AG10803 (cell line): ENCODE measurements at regions not wholly inside any gene's neighbourhood (a gene's known extent, or its start where the extent isn't known, plus 50 kb on each side); places are given as distances from the start of the nearest gene placed in this dataset.

Experiments
- DNase-seq: peaks from one replicate; pipeline ENCODE4 v3.0.0; 2010; ENCODE audit warnings: low read depth
- H3K4me3 ChIP-seq: 2 replicates; pipeline ENCODE4 v1.5.1; 2011; ENCODE audit warnings: mild to moderate bottlenecking, low read length, control low read depth
- CTCF ChIP-seq: conservative IDR thresholded peaks from 2 replicates; pipeline ENCODE4 v1.5.1; 2011; ENCODE audit warnings: mild to moderate bottlenecking, low read length, control low read depth, inconsistent platforms

- no peak for DNase-seq
Observed at GRCh38 chr6:113050979-113051378, 703.8 kb downstream of the RFPL4B start.

GRCh38 chr6:113052506-113052905, 705.4 kb downstream of the RFPL4B start:
- TF ChIP-seq CTCF, result no peak
- no peak overlapping the region for H3K4me3 ChIP-seq
- no peak for DNase-seq

More at GRCh38 chr6:113050979-113051378, 703.8 kb downstream of the RFPL4B start:
- H3K4me3 ChIP-seq, result no peak overlapping the region
- TF ChIP-seq CTCF, result no peak

- H3K4me3 ChIP-seq, result no peak overlapping the region
- peak; percentile 58 for DNase-seq
- TF ChIP-seq CTCF, result no peak
Observed at GRCh38 chr6:113055061-113055460, 707.9 kb downstream of the RFPL4B start.

- no peak overlapping the region for H3K4me3 ChIP-seq
- no peak for TF ChIP-seq CTCF
- no peak for DNase-seq
Observed at GRCh38 chr6:113055998-113056397, 708.9 kb downstream of the RFPL4B start.

GRCh38 chr6:113057567-113058053, 710.5 kb downstream of the RFPL4B start:
- DNase-seq, result no peak
- TF ChIP-seq CTCF, result no peak
- H3K4me3 ChIP-seq, result no peak overlapping the region

- H3K4me3 ChIP-seq, result no peak overlapping the region
- DNase-seq, result no peak
- TF ChIP-seq CTCF, result no peak
Observed at GRCh38 chr6:113060664-113061063, 713.5 kb downstream of the RFPL4B start.

- no peak for TF ChIP-seq CTCF
- H3K4me3 ChIP-seq, result no peak overlapping the region
- DNase-seq, result peak; percentile 74
Observed at GRCh38 chr6:113065611-113066010, 718.5 kb downstream of the RFPL4B start.
